ENCODE measurements at regions not wholly inside any gene's neighbourhood (a gene's known extent, or its start where the extent isn't known, plus 50 kb on each side); places are given as distances from the start of the nearest gene placed in this dataset.

- DNase-seq (ENCODE audit: low read depth in 2 of 2): no peak
These were observed 56.1 kb downstream of the RMI2 start for GRCh38 chr16:11401161-11402050.

- DNase-seq (ENCODE audit: low read depth in 2 of 2): no peak
These were observed 56.9 kb downstream of the RMI2 start for GRCh38 chr16:11402051-11402744.

- no peak for DNase-seq (ENCODE audit: low read depth in 2 of 2)
These were observed 57.7 kb downstream of the RMI2 start for GRCh38 chr16:11402745-11403533.

GRCh38 chr16:11403534-11403795, 58.2 kb downstream of the RMI2 start:
- no peak for DNase-seq (ENCODE audit: low read depth in 2 of 2)

- DNase-seq (ENCODE audit: low read depth in 2 of 2): no peak
These were observed 58.7 kb downstream of the RMI2 start for GRCh38 chr16:11403920-11404319.

- no peak for DNase-seq (ENCODE audit: low read depth in 2 of 2)
These were observed 59.3 kb downstream of the RMI2 start for GRCh38 chr16:11404603-11405002.

- no peak for DNase-seq (ENCODE audit: low read depth in 2 of 2)
These were observed 60.3 kb downstream of the RMI2 start for GRCh38 chr16:11405331-11406176.

- no peak for DNase-seq (ENCODE audit: low read depth in 2 of 2)
These were observed 60.9 kb downstream of the RMI2 start for GRCh38 chr16:11406177-11406560.

- peak; percentile 13 to 15 for DNase-seq (ENCODE audit: low read depth in 2 of 2)
These were observed 62.1 kb downstream of the RMI2 start for GRCh38 chr16:11407047-11407982.

GRCh38 chr16:11408216-11408615, 63.0 kb downstream of the RMI2 start:
- DNase-seq (ENCODE audit: low read depth in 2 of 2): no peak

- no peak for DNase-seq (ENCODE audit: low read depth in 2 of 2)
These were observed 64.1 kb downstream of the RMI2 start for GRCh38 chr16:11409398-11409797.

GRCh38 chr16:11410376-11411058, 65.3 kb downstream of the RMI2 start:
- DNase-seq (ENCODE audit: low read depth in 2 of 2): no peak

GRCh38 chr16:11411059-11411550, 65.8 kb downstream of the RMI2 start:
- no peak for DNase-seq (ENCODE audit: low read depth in 2 of 2)

GRCh38 chr16:11412175-11412904, 67.1 kb downstream of the RMI2 start:
- no peak for DNase-seq (ENCODE audit: low read depth in 2 of 2)

GRCh38 chr16:11412965-11413887, 68.0 kb downstream of the RMI2 start:
- DNase-seq (ENCODE audit: low read depth in 2 of 2): no peak

GRCh38 chr16:11413907-11414595, 68.8 kb downstream of the RMI2 start:
- no peak for DNase-seq (ENCODE audit: low read depth in 2 of 2)

Data from activated CD8-positive, alpha-beta memory T cell treated with anti-CD3 and anti-CD28 coated beads for 4 hours (primary cell).